Stimulated activated naive CD8-positive, alpha-beta T cell treated with anti-CD3 and anti-CD28 coated beads, Interleukin-15, Interleukin-2, amounts not matched to agents 100 ng/mL and 50 ng/mL, for 24 hours (primary cell): ENCODE measurements at regions not wholly inside any gene's neighbourhood (a gene's known extent, or its start where the extent isn't known, plus 50 kb on each side); places are given as distances from the start of the nearest gene placed in this dataset.

Source experiments
- H3K27ac Mint-ChIP-seq: one replicate; pipeline ENCODE4 v1.8.0; 2021; ENCODE audit warnings: mild to moderate bottlenecking, mixed read lengths
- H3K27me3 Mint-ChIP-seq: one replicate; pipeline ENCODE4 v1.8.0; 2021; ENCODE audit warnings: mixed read lengths
- H3K36me3 Mint-ChIP-seq: one replicate; pipeline ENCODE4 v1.8.0; 2021; ENCODE audit warnings: low read depth, mixed read lengths
- H3K4me1 Mint-ChIP-seq: one replicate; pipeline ENCODE4 v1.8.0; 2021; ENCODE audit warnings: low read depth, mixed read lengths
- H3K4me3 Mint-ChIP-seq: one replicate; pipeline ENCODE4 v1.8.0; 2021; ENCODE audit warnings: mild to moderate bottlenecking, mixed read lengths
- H3K9me3 Mint-ChIP-seq: one replicate; pipeline ENCODE4 v1.8.0; 2021; ENCODE audit warnings: mixed read lengths

DNA sequence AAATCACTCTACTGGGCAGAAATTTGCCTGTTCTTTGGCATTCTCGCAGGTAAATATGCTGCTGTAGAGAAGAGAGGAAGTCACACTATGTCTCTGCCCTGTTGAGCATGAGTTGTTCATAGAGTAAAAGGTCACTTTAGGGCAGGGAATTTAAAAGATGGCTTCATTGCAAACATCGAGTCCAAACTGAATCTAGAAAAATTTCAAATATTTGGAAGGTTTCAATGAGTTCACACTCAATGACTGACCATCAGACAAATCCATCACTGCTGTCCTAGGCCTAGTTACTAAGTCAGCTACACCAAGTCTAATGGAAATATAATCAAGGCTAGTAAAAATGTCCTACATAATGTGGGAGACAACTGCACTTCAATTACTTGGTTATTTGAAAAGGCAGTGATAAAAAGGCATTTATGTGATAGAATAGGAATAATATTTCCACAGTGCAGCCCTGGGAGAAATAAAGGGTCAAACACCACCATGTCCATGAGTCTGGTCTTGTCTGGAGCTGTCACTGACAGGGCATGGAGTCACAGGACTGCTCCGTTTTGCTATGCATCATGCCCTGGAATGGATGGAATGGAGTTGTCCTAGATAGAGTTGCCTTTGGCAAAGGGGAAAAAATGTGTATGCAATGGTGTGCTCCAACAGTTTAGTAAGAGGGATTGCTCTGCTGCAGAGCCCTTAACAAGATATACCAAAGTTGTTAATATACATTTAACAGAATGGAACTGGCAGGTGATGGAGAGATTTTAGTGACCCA is 218.5 kb upstream of the DAPK1 start:
- Mint-ChIP-seq H3K4me1 (peaks cover 14% of the 10 kb centered on the region), H3K36me3 (no peaks in the 10 kb centered on the region), H3K9me3 (no peaks in the 10 kb centered on the region), H3K27me3 (peaks cover 5% of the 10 kb centered on the region), H3K27ac (no peak overlapping the region), H3K4me3 (no peak overlapping the region)

DNA sequence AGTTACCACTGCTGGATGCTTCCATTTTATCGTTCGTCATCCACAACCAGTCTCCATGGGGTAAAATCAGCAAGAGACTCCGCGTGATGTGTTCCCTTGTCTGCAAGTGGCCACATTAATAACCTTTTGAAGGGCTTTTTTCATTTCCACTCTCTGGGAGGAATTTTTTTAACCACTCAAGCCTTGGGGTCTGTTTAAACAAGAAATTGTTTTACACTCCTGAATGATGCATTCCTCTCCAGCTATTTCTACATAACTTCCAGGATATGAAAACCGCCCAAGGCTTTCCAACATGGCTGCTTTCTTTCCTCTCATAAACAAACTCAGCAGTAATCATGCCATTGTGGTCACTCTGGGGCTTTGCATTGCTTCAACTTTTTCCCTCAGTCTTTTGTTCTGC is 217.2 kb upstream of the DAPK1 start:
- H3K4me1 Mint-ChIP-seq: peaks cover 14% of the 10 kb centered on the region
- no peaks in the 10 kb centered on the region for H3K9me3 Mint-ChIP-seq
- no peaks in the 10 kb centered on the region for H3K36me3 Mint-ChIP-seq
- no peak overlapping the region for H3K4me3 Mint-ChIP-seq
- H3K27ac Mint-ChIP-seq: no peak overlapping the region
- peaks cover 9% of the 10 kb centered on the region for H3K27me3 Mint-ChIP-seq

DNA sequence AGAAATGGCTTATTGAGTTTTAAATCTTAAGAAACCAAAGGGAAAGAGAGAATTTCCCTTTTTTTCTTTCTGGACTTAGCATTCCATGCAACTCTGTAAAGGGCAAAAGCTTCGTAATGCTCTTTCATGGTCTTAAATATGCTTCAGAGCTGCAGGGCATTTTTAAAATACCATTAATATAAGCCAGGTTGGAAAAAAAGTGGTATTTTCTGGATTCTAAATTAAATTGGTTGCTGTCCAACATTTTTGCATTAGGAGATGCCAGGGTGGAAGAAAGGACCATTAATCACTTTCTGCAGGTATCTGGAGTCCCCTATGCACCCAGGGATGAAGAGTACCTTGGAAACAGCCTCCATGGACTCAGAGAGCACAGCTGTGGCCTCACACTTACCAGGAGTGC is 215.1 kb upstream of the DAPK1 start:
- no peaks in the 10 kb centered on the region for H3K9me3 Mint-ChIP-seq
- no peak overlapping the region for H3K4me3 Mint-ChIP-seq
- H3K4me1 Mint-ChIP-seq: no peaks in the 10 kb centered on the region
- H3K27me3 Mint-ChIP-seq: peaks cover 9% of the 10 kb centered on the region
- no peaks in the 10 kb centered on the region for H3K36me3 Mint-ChIP-seq
- no peak overlapping the region for H3K27ac Mint-ChIP-seq

DNA sequence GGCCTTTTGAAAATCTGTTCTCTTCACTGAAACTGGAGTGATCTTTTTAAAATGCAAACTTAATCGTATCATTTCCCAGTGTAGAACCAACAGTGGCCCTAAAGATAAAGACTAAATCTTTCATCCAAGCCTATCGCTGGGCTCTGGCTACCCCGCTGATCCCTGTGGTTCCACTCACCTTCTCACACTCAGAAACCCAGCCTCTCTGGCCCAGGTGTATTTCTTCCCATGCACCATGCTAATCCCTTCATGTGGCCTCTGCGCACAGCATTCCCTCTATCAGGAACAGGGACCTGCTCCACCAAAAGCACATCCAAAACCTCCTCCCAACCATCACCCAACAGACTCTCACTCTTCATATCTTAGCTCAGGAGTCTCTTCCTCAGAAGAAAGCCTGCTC is 214.1 kb upstream of the DAPK1 start:
- peaks cover 9% of the 10 kb centered on the region for H3K27me3 Mint-ChIP-seq
- H3K9me3 Mint-ChIP-seq: no peaks in the 10 kb centered on the region
- no peaks in the 10 kb centered on the region for H3K36me3 Mint-ChIP-seq
- no peak overlapping the region for H3K27ac Mint-ChIP-seq
- H3K4me1 Mint-ChIP-seq: no peaks in the 10 kb centered on the region
- no peak overlapping the region for H3K4me3 Mint-ChIP-seq

DNA sequence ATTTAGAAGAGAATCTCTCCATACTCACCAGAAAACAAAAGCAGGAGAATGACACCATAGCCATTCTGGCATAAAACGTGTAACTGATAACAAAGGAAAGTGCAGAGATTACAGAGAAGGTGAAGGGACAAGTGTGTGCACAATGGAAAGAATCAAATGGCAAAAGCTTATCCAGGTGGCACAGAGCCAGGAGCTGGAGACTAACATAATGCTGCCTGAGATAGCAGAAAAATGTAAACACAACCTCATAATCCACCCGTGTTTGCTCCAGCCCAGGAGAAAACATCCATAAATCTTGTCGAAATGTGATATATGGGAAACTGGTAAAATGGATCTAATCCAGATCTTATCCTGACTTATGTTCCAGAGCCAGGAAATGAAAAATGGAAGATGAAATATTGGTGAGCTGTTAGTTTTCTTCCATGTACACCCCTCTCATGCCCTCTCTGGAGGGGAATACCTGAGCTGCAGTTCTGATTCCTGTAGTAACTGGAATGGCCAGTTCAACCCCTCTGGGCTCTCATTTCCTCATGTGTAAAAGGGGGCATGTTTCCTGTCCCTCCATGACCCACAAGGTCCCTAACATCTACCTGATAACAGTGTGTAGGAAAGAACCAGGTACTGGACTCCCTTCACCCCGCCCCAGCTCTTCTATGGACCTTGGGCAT is 212.3 kb upstream of the DAPK1 start:
- Mint-ChIP-seq H3K36me3 (no peaks in the 10 kb centered on the region), H3K27ac (no peak overlapping the region), H3K4me1 (no peaks in the 10 kb centered on the region), H3K27me3 (peaks cover 18% of the 10 kb centered on the region), H3K4me3 (no peak overlapping the region), H3K9me3 (no peaks in the 10 kb centered on the region)

DNA sequence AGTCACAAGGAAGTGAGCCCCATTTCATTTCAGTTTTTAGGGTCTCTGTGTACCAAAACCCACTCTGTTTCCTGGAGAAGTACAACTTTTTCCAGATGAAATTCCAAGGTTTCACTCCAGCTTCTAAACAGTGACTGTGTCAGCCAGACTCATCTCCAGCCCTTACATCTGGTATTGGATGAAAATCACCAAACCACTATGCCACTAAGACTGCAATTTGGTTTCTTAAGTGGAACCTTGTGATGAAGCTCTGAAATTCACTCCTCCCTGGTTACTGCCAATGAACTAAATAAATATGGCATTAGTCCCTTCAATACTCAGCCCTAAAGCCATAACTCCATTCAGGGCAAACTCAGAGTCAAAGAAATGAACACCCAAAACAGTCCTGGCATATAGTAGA is 211.2 kb upstream of the DAPK1 start:
- H3K36me3 Mint-ChIP-seq: no peaks in the 10 kb centered on the region
- H3K27me3 Mint-ChIP-seq: peaks cover 13% of the 10 kb centered on the region
- no peak overlapping the region for H3K27ac Mint-ChIP-seq
- H3K9me3 Mint-ChIP-seq: no peaks in the 10 kb centered on the region
- H3K4me1 Mint-ChIP-seq: no peaks in the 10 kb centered on the region
- no peak overlapping the region for H3K4me3 Mint-ChIP-seq

DNA sequence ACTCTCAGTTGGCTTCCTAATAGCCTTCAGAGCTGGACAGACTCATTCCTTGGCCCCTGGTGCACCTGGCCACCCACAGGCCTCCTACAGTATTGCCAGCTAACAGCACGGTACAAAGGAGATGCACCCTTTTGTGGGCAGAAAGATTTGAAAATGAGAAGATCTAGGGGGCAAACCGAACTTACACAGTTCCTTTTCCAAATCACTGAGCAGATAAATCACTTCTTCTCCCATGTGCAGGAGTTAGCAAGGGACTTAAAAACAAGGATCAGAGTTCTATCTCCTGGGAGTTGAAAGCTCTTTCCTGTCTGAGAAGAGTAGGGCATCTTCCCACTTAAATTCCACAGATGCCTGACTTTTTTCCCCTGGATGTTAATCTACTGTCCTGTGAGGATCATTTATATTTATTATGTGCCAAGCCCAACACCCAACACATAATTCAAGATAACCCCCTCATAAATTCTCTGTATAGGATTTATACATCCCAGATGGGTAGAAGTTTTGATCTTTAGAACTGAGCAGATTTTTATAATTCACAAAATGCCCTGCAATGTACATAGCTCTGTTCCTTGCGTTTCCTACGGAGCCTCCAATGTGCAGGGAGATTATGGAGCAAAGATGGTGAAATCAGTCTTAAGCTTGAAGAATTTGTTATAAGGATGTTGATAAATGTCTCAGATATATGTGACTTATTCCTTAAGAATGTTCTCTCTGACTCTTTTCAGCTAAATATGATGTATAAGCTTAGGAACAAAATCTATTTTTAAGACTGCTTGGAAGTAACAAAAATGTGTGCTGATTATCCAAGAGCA is 207.2 kb upstream of the DAPK1 start:
- Mint-ChIP-seq H3K27me3 (peaks cover 9% of the 10 kb centered on the region), H3K36me3 (no peaks in the 10 kb centered on the region), H3K27ac (no peak overlapping the region), H3K4me3 (no peak overlapping the region), H3K9me3 (no peaks in the 10 kb centered on the region), H3K4me1 (no peaks in the 10 kb centered on the region)

DNA sequence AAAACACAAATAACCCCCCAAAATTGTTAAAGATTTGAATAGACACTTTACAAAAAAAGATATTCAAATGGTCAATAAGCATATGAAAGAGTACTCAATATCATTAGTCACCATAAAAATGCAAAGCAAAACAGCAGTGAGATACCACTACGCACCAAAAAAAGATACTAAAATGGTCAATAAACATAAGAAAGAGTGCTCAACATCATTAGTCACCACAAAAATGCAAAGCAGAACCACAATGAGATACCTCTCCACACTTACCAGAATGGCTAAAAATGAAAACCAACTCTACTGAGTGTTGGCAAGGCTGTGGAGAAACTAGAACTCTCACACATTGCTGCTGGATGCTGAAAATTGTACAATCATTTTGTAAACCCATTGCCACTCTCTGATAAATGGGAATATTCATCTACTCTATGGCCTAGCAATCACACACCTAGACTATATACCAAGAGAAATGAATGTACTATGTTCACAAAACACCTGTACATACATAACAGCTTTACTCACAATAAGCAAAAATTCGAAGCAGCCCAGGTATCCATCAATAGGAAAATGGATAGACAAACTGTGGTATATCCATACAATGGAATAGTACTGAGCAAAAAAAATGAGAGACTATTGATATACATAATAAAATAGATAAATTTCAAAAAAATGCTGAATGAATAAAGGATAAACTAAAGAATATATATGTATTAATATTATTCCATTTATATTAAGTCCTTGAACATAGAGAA is 205.0 kb upstream of the DAPK1 start:
- no peaks in the 10 kb centered on the region for H3K9me3 Mint-ChIP-seq
- no peak overlapping the region for H3K4me3 Mint-ChIP-seq
- H3K4me1 Mint-ChIP-seq: no peaks in the 10 kb centered on the region
- no peaks in the 10 kb centered on the region for H3K36me3 Mint-ChIP-seq
- peaks cover 9% of the 10 kb centered on the region for H3K27me3 Mint-ChIP-seq
- no peak overlapping the region for H3K27ac Mint-ChIP-seq

DNA sequence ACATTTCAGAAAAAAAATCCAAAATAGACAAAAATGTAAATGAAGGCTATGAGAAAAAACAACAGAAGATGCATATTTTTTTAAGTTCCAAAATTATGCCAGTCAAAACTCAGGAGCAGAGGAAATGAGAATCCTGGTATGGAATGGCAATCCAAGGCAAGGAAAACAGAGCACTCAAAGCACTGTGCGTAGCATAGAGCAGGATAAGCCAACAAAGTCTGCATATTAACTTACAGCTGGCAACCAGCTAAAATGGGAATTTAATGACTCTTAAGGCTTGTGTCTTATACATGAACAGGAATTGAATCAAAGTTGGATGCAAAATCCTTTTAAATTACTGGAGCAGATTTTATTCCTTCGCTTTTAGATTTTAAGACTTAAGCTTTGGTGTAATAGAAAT is 203.5 kb upstream of the DAPK1 start:
- H3K27ac Mint-ChIP-seq: no peak overlapping the region
- H3K27me3 Mint-ChIP-seq: peaks cover 5% of the 10 kb centered on the region
- H3K36me3 Mint-ChIP-seq: no peaks in the 10 kb centered on the region
- no peak overlapping the region for H3K4me3 Mint-ChIP-seq
- no peaks in the 10 kb centered on the region for H3K4me1 Mint-ChIP-seq
- no peaks in the 10 kb centered on the region for H3K9me3 Mint-ChIP-seq

DNA sequence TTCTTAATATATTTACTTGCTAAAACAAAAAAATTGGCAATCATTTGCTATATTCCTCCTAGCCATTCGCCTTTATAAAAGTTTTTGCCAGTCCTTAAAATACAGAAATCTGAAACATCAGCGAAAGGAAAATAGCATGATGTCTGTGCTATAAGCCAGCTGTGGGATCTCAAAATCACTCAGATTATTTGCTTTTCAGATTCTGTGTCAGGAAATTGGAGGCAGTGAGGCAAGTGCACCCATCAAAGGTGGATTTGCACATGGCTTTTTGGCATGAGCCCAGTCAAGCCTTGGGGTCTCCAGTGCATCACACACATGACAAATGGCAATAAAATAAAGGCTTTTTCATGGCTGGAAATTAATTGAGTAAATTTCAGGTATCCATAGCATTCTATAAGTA is 196.8 kb upstream of the DAPK1 start:
- H3K27me3 Mint-ChIP-seq: peaks cover 12% of the 10 kb centered on the region
- no peak overlapping the region for H3K4me3 Mint-ChIP-seq
- no peaks in the 10 kb centered on the region for H3K9me3 Mint-ChIP-seq
- no peaks in the 10 kb centered on the region for H3K36me3 Mint-ChIP-seq
- no peak overlapping the region for H3K27ac Mint-ChIP-seq
- no peaks in the 10 kb centered on the region for H3K4me1 Mint-ChIP-seq

DNA sequence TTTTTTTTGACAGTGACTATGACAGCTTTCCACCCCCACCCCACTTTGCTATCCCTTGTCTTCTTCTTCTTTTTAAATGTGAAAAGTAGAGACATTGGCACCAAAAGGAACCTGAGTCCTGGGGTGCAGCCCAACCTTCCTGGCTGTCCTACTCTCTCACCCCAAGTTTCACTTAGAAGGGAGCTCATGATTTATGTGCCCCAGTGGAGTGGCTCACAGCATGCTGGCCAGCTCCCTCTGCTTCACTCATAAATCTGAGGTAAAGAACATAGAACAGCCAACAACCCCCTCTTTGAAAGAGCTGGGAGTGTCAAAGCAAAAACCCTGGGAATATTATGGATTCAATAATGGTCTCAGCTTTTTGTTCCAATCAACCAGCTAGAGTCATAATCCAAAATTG is 196.3 kb upstream of the DAPK1 start:
- no peaks in the 10 kb centered on the region for H3K9me3 Mint-ChIP-seq
- no peaks in the 10 kb centered on the region for H3K36me3 Mint-ChIP-seq

DNA sequence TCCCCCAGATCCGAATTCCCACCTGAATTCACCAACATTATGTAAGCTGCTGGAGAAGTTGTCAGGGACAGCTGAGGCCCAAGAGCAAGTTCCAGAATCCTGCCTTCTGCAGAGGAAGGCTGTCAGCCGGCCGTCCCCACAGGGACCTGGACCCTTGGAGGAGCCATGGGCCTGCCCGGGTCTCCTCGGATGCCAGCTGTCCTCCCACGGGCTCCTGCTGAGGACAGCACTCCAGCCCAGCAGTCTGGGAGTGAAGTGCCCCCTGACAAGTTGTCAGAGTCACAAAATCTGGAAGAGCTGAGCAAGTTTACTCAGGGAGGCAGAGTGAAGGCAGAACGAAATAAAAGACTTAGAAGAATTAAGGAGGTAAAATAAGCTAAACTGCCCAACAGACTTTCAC is 192.5 kb upstream of the DAPK1 start:
- H3K36me3 Mint-ChIP-seq: no peaks in the 10 kb centered on the region
- H3K27ac Mint-ChIP-seq: no peak overlapping the region
- H3K4me3 Mint-ChIP-seq: no peak overlapping the region
- peaks cover 20% of the 10 kb centered on the region for H3K27me3 Mint-ChIP-seq
- no peaks in the 10 kb centered on the region for H3K4me1 Mint-ChIP-seq
- no peaks in the 10 kb centered on the region for H3K9me3 Mint-ChIP-seq

More for the DNA sequence above, 196.3 kb upstream of the DAPK1 start:
- no peak overlapping the region for H3K4me3 Mint-ChIP-seq
- peaks cover 12% of the 10 kb centered on the region for H3K27me3 Mint-ChIP-seq
- no peak overlapping the region for H3K27ac Mint-ChIP-seq
- H3K4me1 Mint-ChIP-seq: no peaks in the 10 kb centered on the region

DNA sequence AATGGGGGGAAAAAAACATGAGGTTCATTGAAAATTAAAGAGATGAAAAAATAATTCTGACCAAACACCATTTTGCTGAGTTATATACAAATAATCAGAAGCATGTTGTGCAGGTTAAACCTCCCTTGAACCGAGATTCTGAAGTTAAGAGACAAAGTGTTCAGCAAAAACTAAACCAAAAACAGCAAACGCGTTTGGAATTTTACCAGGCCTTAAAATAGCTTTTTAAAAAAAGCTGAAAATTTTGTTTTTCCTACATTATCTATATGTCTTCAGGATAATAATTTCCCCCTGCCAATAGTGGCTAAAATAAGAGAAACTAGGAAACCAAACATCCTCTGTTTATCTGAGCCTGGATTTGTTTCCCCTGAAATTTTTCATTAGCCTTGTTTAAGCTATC is 191.7 kb upstream of the DAPK1 start:
- peaks cover 22% of the 10 kb centered on the region for H3K27me3 Mint-ChIP-seq
- no peaks in the 10 kb centered on the region for H3K4me1 Mint-ChIP-seq
- no peak overlapping the region for H3K4me3 Mint-ChIP-seq
- H3K27ac Mint-ChIP-seq: no peak overlapping the region
- H3K9me3 Mint-ChIP-seq: no peaks in the 10 kb centered on the region
- H3K36me3 Mint-ChIP-seq: no peaks in the 10 kb centered on the region

DNA sequence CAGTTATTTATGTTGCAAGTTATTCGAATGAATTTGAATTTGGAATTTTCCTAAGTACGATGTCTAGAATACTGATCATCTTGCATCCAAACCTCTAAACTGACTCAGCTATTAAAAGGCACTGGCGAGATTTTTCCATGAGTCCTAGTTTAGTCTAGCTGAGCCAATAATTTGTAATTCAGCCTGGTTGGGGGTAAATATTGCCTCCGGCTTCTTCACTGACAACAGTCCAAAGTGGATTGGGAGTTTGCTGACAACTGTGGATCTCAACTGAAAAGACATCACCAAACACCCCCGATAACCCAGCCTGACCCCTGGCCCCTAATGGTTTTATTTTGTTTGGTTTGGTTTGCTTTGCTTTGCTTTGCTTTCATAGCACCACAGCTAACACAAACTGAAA is 189.8 kb upstream of the DAPK1 start:
- Mint-ChIP-seq H3K4me1 (no peaks in the 10 kb centered on the region), H3K4me3 (no peak overlapping the region), H3K36me3 (no peaks in the 10 kb centered on the region), H3K27me3 (peaks cover 29% of the 10 kb centered on the region), H3K9me3 (peaks cover 3% of the 10 kb centered on the region), H3K27ac (no peak overlapping the region)

DNA sequence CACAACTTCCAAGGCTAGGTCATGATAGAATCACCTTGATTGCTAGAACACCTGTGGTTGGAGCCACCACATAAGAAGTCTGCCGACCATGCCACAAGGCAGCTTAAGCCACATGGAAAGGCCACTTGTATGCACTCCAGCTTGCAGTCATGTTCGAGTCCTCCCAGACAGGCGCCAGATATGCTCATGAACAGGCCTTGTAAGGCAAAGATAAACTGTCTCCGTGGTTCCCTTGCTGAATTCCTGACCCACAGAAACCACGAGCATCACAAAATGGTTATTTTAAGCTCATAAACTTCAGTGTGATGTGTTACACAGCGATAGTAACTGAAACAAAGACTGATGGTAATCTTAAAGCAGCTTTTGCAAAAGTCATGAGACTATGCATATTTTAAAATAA is 188.4 kb upstream of the DAPK1 start:
- Mint-ChIP-seq H3K36me3 (no peaks in the 10 kb centered on the region), H3K27me3 (peaks cover 29% of the 10 kb centered on the region), H3K4me1 (no peaks in the 10 kb centered on the region), H3K27ac (no peak overlapping the region), H3K4me3 (no peak overlapping the region), H3K9me3 (peaks cover 3% of the 10 kb centered on the region)
